GM19240 (cell line): ENCODE measurements at regions not wholly inside any gene's neighbourhood (a gene's known extent, or its start where the extent isn't known, plus 50 kb on each side); places are given as distances from the start of the nearest gene placed in this dataset.

Source experiments
- DNase-seq: peaks from one replicate; pipeline ENCODE4 v3.0.0; 2011; ENCODE audit warnings: low spot score; ENCODE audit not compliant: insufficient read length

DNA sequence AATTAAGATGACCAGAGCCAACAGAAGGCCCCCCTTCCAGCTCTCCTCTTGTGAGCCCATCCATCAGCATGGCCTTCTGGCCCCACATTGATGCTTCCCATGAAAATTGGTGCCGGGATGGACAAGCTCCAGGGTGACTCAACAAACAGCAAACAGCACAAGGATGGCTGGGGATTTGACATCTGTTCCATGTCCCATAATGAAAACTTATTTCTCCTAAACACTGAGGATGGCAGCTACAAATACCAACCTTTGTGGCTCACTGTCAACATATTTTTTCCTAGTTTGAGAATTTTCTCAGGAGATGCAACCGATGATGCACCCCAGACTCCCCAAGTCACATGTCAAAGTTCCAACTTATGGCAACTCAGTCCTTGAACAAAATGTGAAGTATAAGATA, 169.6 kb upstream of the SIX2 start:
- DNase-seq, result no peak

DNA sequence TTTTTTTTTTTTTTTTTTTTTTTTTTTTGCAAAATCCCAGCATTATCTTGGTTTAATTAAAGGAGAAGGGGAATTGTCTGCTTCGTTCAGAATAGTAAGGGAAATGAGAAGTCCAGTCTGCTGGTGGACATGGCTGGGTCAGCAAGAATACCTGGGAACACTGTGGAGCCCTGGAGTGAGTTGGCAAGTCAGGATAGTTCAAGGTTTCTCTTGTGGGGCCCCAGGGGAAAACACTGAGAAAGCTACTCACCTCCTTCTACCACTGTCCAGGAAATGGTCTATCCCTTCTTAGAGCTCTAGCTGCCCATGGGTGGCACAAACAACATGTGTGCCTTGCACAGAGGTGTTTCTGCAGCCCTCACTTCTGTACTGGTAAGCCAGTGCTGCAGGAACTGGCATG, 169.1 kb upstream of the SIX2 start:
- no peak for DNase-seq

DNA sequence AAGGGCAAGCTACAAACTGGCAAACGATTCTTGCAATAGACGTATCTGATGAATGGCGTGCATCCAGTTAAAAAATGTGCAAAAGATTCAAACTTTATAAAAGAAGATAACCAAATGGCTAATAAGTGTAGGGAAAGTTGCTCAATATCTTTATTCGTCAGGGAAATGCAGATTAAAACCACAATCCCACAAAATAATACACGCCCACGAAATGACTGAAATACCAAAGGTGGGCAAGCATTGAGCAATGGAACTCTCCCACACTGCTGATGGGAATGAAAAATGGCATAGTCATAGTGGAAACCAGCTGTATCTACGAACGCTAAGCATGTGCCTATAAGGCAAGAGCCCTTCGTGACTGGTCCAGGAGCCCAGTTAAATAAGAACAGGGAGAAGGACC, 168.6 kb upstream of the SIX2 start:
- DNase-seq, result no peak

DNA sequence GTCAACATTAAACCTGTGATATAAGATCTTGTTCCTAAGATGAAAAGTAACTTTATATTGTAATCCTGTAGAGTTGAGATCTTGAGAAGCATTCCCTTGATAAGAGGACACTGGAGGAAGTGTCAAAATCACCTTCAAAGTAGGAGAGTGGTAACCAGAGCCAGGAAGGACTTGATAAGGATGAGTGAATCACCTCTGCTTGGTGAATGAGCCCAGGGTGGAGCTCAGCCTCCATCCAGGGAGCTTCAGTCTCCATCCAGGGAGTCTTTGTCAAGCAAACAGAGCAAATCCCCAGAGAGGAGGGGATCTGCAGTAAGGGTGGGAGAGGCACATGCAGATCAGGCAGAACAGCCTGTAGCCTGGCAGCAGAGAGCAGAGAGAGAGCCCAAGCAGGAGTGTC, 167.1 kb upstream of the SIX2 start:
- DNase-seq, result no peak

DNA sequence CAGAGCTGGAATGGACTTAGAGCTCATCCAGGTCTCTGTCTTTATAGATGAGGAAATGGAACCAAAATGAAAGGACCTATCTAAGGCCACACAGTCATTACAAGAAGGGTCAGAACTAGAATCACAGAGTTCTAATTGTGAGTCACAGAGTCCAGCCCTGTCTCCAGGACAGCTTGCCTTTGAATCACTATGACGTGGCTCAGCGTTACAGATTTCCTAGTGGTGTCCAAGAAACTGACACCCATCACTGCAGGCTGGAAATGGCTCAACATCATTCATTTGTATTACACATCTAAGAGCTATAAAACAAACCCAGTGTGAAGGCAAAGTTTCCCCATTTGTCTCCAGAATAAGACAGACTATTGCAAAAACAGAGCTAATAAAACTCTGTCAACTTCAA, 164.3 kb upstream of the SIX2 start:
- no peak for DNase-seq

GRCh38 chr2:45172760-45173392, 163.6 kb upstream of the SIX2 start:
- no peak for DNase-seq

GRCh38 chr2:45172142-45172541, 162.9 kb upstream of the SIX2 start:
- DNase-seq, result no peak

GRCh38 chr2:45171136-45171501, 161.9 kb upstream of the SIX2 start:
- no peak for DNase-seq

GRCh38 chr2:45170191-45171135, 161.2 kb upstream of the SIX2 start:
- DNase-seq, result no peak

GRCh38 chr2:45169339-45170190, 160.3 kb upstream of the SIX2 start:
- DNase-seq, result no peak

GRCh38 chr2:45168711-45169338, 159.6 kb upstream of the SIX2 start:
- no peak for DNase-seq

DNA sequence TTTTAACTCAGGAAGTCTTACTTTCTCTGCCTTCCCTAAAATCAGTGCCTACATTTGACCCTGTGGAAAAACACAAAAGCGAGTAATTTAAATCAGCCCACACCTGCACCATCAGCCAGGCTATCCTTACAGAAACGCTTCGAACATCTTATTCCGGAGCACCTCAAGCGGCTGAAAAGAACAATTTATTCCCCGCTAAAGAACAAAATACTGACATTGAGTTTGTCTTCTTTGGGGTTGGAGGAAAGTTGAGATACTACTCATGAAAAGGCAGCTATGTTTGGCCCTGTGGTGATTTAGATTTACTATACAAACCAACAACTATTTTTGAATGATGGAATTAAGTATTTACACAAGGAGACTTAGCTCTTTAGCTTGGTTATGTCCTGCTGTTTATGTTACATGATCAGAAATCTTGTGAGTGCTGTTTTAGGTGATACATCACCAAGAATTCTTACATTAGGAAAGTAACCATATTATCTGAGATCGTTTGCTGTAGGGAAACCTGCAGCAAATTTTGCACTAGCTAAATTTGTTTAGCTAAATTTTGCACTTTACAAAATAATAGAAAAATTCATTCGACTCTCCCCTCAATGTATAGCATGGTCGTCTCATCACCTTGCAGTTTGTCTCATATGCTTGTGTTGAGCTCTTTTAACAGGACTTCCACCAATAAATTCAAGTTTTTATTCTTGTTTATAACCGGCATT, 158.8 kb upstream of the SIX2 start:
- no peak for DNase-seq

- DNase-seq, result no peak
These were observed 157.1 kb upstream of the SIX2 start for GRCh38 chr2:45166229-45166890.

DNA sequence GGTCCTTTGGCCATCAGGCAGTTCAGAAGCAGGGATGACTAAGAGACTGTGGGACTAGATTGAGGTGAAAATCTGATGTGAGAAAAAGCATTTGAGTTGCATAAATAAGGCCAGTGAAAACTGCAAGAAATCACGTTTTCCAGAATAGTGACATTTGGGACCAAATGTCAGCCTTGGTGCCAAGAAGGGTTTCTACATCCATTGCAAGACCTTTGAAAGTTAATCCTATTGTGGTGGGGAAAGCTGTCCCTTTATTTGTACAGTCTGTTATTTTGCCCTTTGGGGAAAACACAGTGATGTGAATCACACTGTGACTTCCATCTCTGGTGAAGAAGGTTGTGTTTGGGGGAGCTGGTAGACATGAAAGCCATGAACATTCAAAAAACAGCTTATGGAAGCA, 153.5 kb upstream of the SIX2 start:
- no peak for DNase-seq

DNA sequence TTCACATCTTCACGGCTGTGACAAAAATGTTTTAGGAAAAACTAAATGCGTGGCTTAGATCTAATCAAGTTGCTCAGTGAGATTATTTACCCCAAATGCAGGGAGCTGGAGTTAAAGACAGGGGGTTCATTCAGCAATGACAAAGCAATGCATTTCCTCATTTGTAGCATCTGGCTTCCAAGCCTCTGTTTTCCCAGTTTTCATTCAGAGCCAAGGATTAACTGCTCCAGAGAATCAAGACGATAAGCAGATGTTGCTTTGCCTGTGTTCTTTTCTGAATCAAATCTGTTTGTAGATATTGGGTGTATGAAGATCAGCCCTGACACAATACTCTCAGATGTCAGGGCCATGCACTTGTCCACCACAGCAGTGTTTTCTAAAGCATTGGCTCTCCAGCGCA, 147.4 kb upstream of the SIX2 start:
- DNase-seq, result no peak

- no peak for DNase-seq
These were observed 145.4 kb upstream of the SIX2 start for GRCh38 chr2:45154606-45155155.

DNA sequence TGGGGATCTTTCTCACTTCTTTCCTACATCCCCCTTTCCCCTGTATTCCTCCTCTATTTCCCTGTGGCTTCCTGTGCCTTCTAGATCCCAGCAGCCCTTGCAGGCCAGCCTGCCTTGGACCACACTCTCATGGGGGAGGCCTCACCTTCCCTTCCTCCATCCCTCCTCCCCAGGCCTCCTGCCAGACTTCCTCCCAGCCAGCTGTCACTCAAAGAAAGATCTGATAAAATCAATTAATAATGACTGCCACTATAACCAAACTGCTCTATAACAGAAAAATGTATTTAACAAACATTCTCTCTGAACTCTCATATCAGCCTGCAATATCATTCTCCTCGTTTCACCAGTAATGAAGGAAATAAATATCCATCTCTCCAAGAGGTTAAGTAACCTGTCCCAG, 144.9 kb upstream of the SIX2 start:
- DNase-seq, result no peak

DNA sequence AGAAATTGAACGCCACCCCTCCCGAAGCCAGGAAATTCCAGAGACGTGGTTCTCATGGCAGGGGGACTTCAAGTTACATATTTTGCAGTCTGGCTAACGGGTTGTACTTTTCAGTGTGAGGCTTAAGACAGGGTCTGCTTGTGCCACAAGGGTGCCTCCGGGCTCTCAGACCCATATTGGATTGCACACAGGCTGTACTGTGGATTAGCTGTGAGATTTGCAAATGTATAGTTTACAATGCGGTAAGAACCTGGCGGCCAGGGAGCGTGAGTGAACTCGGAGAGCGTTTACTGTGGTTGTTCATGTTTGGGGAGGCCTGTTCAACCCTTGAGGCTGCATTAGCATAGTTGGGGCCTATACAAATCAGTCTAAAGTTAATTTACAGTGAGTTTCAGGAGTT, 143.9 kb upstream of the SIX2 start:
- no peak for DNase-seq

GRCh38 chr2:45152691-45153090, 143.4 kb upstream of the SIX2 start:
- DNase-seq, result no peak
